Liver (tissue), 2 donors: ENCODE measurements at regions not wholly inside any gene's neighbourhood (a gene's known extent, or its start where the extent isn't known, plus 50 kb on each side); places are given as distances from the start of the nearest gene placed in this dataset.

Experiments
- FOXA1 ChIP-seq: IDR thresholded peaks from 2 replicates; pipeline ENCODE4 v1.6.1; 2016; ENCODE audit warnings: antibody characterized with exemption
- GABPA ChIP-seq, 2 donors: IDR thresholded peaks in 1 of 2; conservative IDR thresholded peaks in 1 of 2; 2 replicates each; pipeline ENCODE4 v1.6.1; 2016; ENCODE audit warnings: antibody characterized with exemption in 2 of 2, mild to moderate bottlenecking in 1 of 2, moderate library complexity in 1 of 2
- ZBTB33 ChIP-seq: IDR thresholded peaks from 2 replicates; pipeline ENCODE4 v1.6.1; 2016; ENCODE audit warnings: antibody characterized with exemption
- donor health status: healthy.

GRCh38 chr11:30111786-30112185, 95.0 kb upstream of the KCNA4 start:
- TF ChIP-seq FOXA1 (no peak), ZBTB33 (no peak), GABPA (IDR thresholded peaks at IDR 0.05 in 1 of 2, conservative IDR thresholded peaks at IDR 0.05 in 1 of 2) (no peak)
